HepG2 (cell line): ENCODE measurements at regions not wholly inside any gene's neighbourhood (a gene's known extent, or its start where the extent isn't known, plus 50 kb on each side); places are given as distances from the start of the nearest gene placed in this dataset.

Experiments used
- ARNTL ChIP-seq: sonication (generic); formaldehyde crosslinking; IDR thresholded peaks from 2 replicates; pipeline ENCODE4 v1.4.0; 2020; ENCODE audit warnings: mild to moderate bottlenecking, missing genetic modification reagents
- BHLHE40 ChIP-seq: IDR thresholded peaks from 2 replicates; pipeline ENCODE4 v1.6.1; 2011; ENCODE audit warnings: low read length, improper control_type of control experiment
- DR1 ChIP-seq: sonication (generic); formaldehyde crosslinking; IDR thresholded peaks from 2 replicates; pipeline ENCODE4 v1.8.0; 2021; ENCODE audit warnings: mild to moderate bottlenecking, missing genetic modification reagents, inconsistent platforms
- FOXA3 ChIP-seq: IDR thresholded peaks from 2 replicates; pipeline ENCODE4 v1.6.1; 2016; ENCODE audit warnings: missing genetic modification reagents, missing compliant biosample characterization
- GLI4 ChIP-seq: sonication (generic); formaldehyde crosslinking; IDR thresholded peaks from 2 replicates; pipeline ENCODE4 v1.5.1; 2020; ENCODE audit warnings: missing genetic modification reagents, mild to moderate bottlenecking, moderate library complexity, borderline replicate concordance
- HNF1B ChIP-seq: sonication (generic); formaldehyde crosslinking; IDR thresholded peaks from 2 replicates; pipeline ENCODE4 v1.5.1; 2020; ENCODE audit warnings: mild to moderate bottlenecking, moderate library complexity, missing genetic modification reagents
- HNF4A ChIP-seq: sonication (generic); formaldehyde crosslinking; IDR thresholded peaks from 2 replicates; pipeline ENCODE4 v1.4.0; 2020; ENCODE audit warnings: missing genetic modification reagents
- HNRNPL ChIP-seq: fragments of 200-400 bp; formaldehyde crosslinking; IDR thresholded peaks from 2 replicates; pipeline ENCODE4 v1.6.1; 2017; ENCODE audit warnings: mild to moderate bottlenecking, low read depth, low read length
- IRF2 ChIP-seq: IDR thresholded peaks from 2 replicates; pipeline ENCODE4 v1.6.1; 2018; ENCODE audit warnings: missing genetic modification reagents, missing compliant biosample characterization
- MEF2D ChIP-seq: sonication (generic); formaldehyde crosslinking; IDR thresholded peaks from 2 replicates; pipeline ENCODE4 v1.5.1; 2020; ENCODE audit warnings: mild to moderate bottlenecking, missing genetic modification reagents
- PRDM15 ChIP-seq: sonication (generic); formaldehyde crosslinking; IDR thresholded peaks from 2 replicates; pipeline ENCODE4 v1.4.0; 2020; ENCODE audit warnings: missing genetic modification reagents
- RARA ChIP-seq: IDR thresholded peaks from 2 replicates; pipeline ENCODE4 v1.6.1; 2016; ENCODE audit warnings: missing genetic modification reagents, missing compliant biosample characterization
- THAP11 ChIP-seq: IDR thresholded peaks from 2 replicates; pipeline ENCODE4 v1.6.1; 2016; ENCODE audit warnings: missing biosample characterization, missing genetic modification reagents
- ZBTB20 ChIP-seq: sonication (generic); formaldehyde crosslinking; IDR thresholded peaks from 2 replicates; pipeline ENCODE4 v1.8.1; 2023; ENCODE audit warnings: missing genetic modification reagents, low read depth, mild to moderate bottlenecking, borderline replicate concordance
- ZBTB43 ChIP-seq: sonication (generic); formaldehyde crosslinking; conservative IDR thresholded peaks from 2 replicates; pipeline ENCODE4 v1.4.0; 2020; ENCODE audit warnings: missing genetic modification reagents
- ZBTB44 ChIP-seq: sonication (generic); formaldehyde crosslinking; IDR thresholded peaks from 2 replicates; pipeline ENCODE4 v1.4.0; 2020; ENCODE audit warnings: missing genetic modification reagents
- ZFY ChIP-seq: sonication (generic); formaldehyde crosslinking; IDR thresholded peaks from 2 replicates; pipeline ENCODE4 v1.4.0; 2020; ENCODE audit warnings: missing genetic modification reagents
- ZMYM3 ChIP-seq: sonication (generic); formaldehyde crosslinking; IDR thresholded peaks from 2 replicates; pipeline ENCODE4 v1.5.1; 2020; ENCODE audit warnings: mild to moderate bottlenecking, missing genetic modification reagents
- ZNF253 ChIP-seq: sonication (generic); formaldehyde crosslinking; IDR thresholded peaks from 2 replicates; pipeline ENCODE4 v1.8.0; 2022; ENCODE audit warnings: mild to moderate bottlenecking, missing genetic modification reagents, borderline replicate concordance
- ZNF264 ChIP-seq: sonication (generic); formaldehyde crosslinking; IDR thresholded peaks from 2 replicates; pipeline ENCODE4 v1.4.0; 2020; ENCODE audit warnings: missing genetic modification reagents
- ZNF317 ChIP-seq: sonication (generic); formaldehyde crosslinking; IDR thresholded peaks from 2 replicates; pipeline ENCODE4 v1.5.0; 2020; ENCODE audit warnings: mild to moderate bottlenecking, missing genetic modification reagents
- ZNF629 ChIP-seq: sonication (generic); formaldehyde crosslinking; conservative IDR thresholded peaks from 2 replicates; pipeline ENCODE4 v1.5.0; 2020; ENCODE audit warnings: missing genetic modification reagents
- ZNF644 ChIP-seq: IDR thresholded peaks from 2 replicates; pipeline ENCODE4 v1.6.1; 2016; ENCODE audit warnings: low read depth
- ZNF766 ChIP-seq: sonication (generic); formaldehyde crosslinking; IDR thresholded peaks from 2 replicates; pipeline ENCODE4 v1.5.0; 2020; ENCODE audit warnings: missing genetic modification reagents, borderline replicate concordance
- ZNF776 ChIP-seq: sonication (generic); formaldehyde crosslinking; IDR thresholded peaks from 2 replicates; pipeline ENCODE4 v1.4.0; 2020; ENCODE audit warnings: mild to moderate bottlenecking, missing genetic modification reagents
- ZNF883 ChIP-seq: sonication (generic); formaldehyde crosslinking; IDR thresholded peaks from 2 replicates; pipeline ENCODE4 v1.5.1; 2020; ENCODE audit warnings: mild to moderate bottlenecking, missing genetic modification reagents; ENCODE audit errors: not compliant biosample characterization

- TF ChIP-seq IRF2 (CRISPR knock-in tag) (peak; percentile 63; the same call in 1 of the 2 replicates), HNF1B (CRISPR knock-in tag) (0 out of 2 replicates have a peak, but pooled peaks have one; percentile 50), HNF4A (CRISPR knock-in tag) (peak; percentile 93), DR1 (CRISPR knock-in tag) (no peak), ZNF766 (CRISPR knock-in tag) (no peak), ZMYM3 (CRISPR knock-in tag) (peak; percentile 98), ZFY (no peak), FOXA3 (CRISPR knock-in tag) (peak; percentile 77), MEF2D (CRISPR knock-in tag) (no peak; the same call in 1 of the 2 replicates), HNRNPL (no peak), ZNF629 (peak; percentile 99), ZNF776 (CRISPR knock-in tag) (no peak), ZNF264 (peak; percentile 97), ZNF253 (CRISPR knock-in tag) (no peak), ZNF883 (no peak), ARNTL (CRISPR knock-in tag) (no peak), BHLHE40 (peak; percentile 36; the same call in 1 of the 2 replicates), ZNF317 (CRISPR knock-in tag) (0 out of 2 replicates have a peak, but pooled peaks have one; percentile 40), RARA (CRISPR knock-in tag) (peak; percentile 37; the same call in 1 of the 2 replicates), PRDM15 (CRISPR knock-in tag) (no peak), ZBTB44 (CRISPR knock-in tag) (no peak), ZNF644 (CRISPR knock-in tag) (peak; percentile 84), ZBTB20 (CRISPR knock-in tag) (no peak), GLI4 (CRISPR knock-in tag) (no peak), ZBTB43 (CRISPR knock-in tag) (no peak), THAP11 (peak; percentile 32; the same call in 1 of the 2 replicates)
Measured at GRCh38 chr3:72143322-72143721, 358.4 kb upstream of the PROK2 start (continued).
